ENCODE measurements at regions not wholly inside any gene's neighbourhood (a gene's known extent, or its start where the extent isn't known, plus 50 kb on each side); places are given as distances from the start of the nearest gene placed in this dataset.

GRCh38 chr2:128371648-128372345 lies 53.1 kb upstream of the HS6ST1 start:
- TF ChIP-seq, protein P1, sequence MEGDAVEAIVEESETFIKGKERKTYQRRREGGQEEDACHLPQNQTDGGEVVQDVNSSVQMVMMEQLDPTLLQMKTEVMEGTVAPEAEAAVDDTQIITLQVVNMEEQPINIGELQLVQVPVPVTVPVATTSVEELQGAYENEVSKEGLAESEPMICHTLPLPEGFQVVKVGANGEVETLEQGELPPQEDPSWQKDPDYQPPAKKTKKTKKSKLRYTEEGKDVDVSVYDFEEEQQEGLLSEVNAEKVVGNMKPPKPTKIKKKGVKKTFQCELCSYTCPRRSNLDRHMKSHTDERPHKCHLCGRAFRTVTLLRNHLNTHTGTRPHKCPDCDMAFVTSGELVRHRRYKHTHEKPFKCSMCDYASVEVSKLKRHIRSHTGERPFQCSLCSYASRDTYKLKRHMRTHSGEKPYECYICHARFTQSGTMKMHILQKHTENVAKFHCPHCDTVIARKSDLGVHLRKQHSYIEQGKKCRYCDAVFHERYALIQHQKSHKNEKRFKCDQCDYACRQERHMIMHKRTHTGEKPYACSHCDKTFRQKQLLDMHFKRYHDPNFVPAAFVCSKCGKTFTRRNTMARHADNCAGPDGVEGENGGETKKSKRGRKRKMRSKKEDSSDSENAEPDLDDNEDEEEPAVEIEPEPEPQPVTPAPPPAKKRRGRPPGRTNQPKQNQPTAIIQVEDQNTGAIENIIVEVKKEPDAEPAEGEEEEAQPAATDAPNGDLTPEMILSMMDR (IDR thresholded peaks at IDR 0.05), result no peak
- no peak for TF ChIP-seq EP300 (IDR thresholded peaks at IDR 0.05)

Measured in gastroesophageal sphincter (tissue), 3 donors.